HepG2 (cell line): ENCODE measurements at regions not wholly inside any gene's neighbourhood (a gene's known extent, or its start where the extent isn't known, plus 50 kb on each side); places are given as distances from the start of the nearest gene placed in this dataset.

Experiments used
- ATAC-seq: fragments of 200-7000 bp; cut with Tn5 transposase; 3 replicates; pipeline ENCODE4 v1.9.1; 2020; ENCODE audit warnings: mild to moderate bottlenecking, moderate library complexity
- BruUV-seq: library from RNA; stranded (reverse); fragments of 400-500 nt; replicated peaks from 2 replicates; lab custom pipeline; 2021; lab: Mats Ljungman, UMichigan
- CTCF ChIA-PET: fragments of 300-600 bp; formaldehyde crosslinking; extraction: SDS; loops from one replicate; lab custom pipeline; 2021; ENCODE audit warnings: low total read pairs, inconsistent platforms, low intra/inter-chr PET ratio; lab: Yijun Ruan, JAX
- POLR2A ChIA-PET: fragments of 350-600 bp; sonication (Branson Sonifier 250); formaldehyde crosslinking; loops from one replicate; lab custom pipeline; 2020; ENCODE audit warnings: antibody characterized with exemption, inconsistent platforms; lab: Yijun Ruan, JAX
- DNase-seq: peaks from one replicate; pipeline ENCODE4 v3.0.0-alpha.2; 2015; ENCODE audit warnings: low spot score
- FAIRE-seq: peaks from 3 replicates; lab custom pipeline; 2011; peaks lifted over from hg19 to GRCh38; lab: Jason Lieb, UNC
- H2AFZ ChIP-seq: one replicate; pipeline ENCODE4 v1.6.1; 2011; ENCODE audit warnings: low read length, inconsistent platforms
- H3K27ac ChIP-seq: fragments of 300-600 bp; 3 replicates; pipeline ENCODE4 v1.8.0; 2011; ENCODE audit warnings: mixed run types, mild to moderate bottlenecking, mixed read lengths, low read length, inconsistent platforms; ENCODE audit not compliant: insufficient read depth; ENCODE audit errors: extremely low read length
- H3K27me3 ChIP-seq, 2 experiments: fragments of 200-600 bp in 1 of 2; 2 replicates in 1 of 2; 3 replicates in 1 of 2; pipeline versions ENCODE4 v1.6.0 to v1.8.0; 2011; ENCODE audit warnings: low read length in 2 of 2, mild to moderate bottlenecking in 2 of 2, moderate library complexity in 2 of 2, inconsistent platforms in 1 of 2; ENCODE audit not compliant: insufficient read depth in 2 of 2, control insufficient read depth in 1 of 2
- H3K36me3 ChIP-seq, 2 experiments: fragments of 200-600 bp in 1 of 2; replicated peaks in 1 of 2; 2 replicates in 1 of 2; 3 replicates in 1 of 2; pipeline versions ENCODE4 v1.5.1 to v1.8.0; 2011; ENCODE audit warnings: low read length in 2 of 2, inconsistent platforms in 1 of 2; ENCODE audit not compliant: insufficient read depth in 2 of 2, control insufficient read depth in 1 of 2
- H3K4me1 ChIP-seq: 2 replicates; pipeline ENCODE4 v1.5.1; 2012; ENCODE audit warnings: low read length, inconsistent platforms; ENCODE audit not compliant: insufficient read depth
- H3K4me2 ChIP-seq: 2 replicates; pipeline ENCODE4 v1.6.0; 2011; ENCODE audit warnings: low read depth, low read length, inconsistent platforms
- H3K4me3 ChIP-seq, 3 experiments: fragments of 200-600 bp in 1 of 3; sonication (generic), shearing (Covaris generic) in 1 of 3; replicated peaks in 1 of 3; 2 replicates each; pipeline ENCODE4 v1.5.1; 2011 to 2016; ENCODE audit warnings: low read length in 3 of 3, inconsistent platforms in 2 of 3, low read depth in 2 of 3, mild to moderate bottlenecking in 2 of 3, control low read depth in 1 of 3, mixed read lengths in 1 of 3; ENCODE audit not compliant: insufficient read depth in 1 of 3
- H3K79me2 ChIP-seq: one replicate; pipeline ENCODE4 v1.6.1; 2011; ENCODE audit warnings: low read length, inconsistent platforms; ENCODE audit not compliant: insufficient read depth
- H3K9ac ChIP-seq: 2 replicates; pipeline ENCODE4 v1.6.0; 2011; ENCODE audit warnings: mild to moderate bottlenecking, low read depth, low read length, inconsistent platforms; ENCODE audit not compliant: insufficient read depth
- H3K9me3 ChIP-seq: 2 replicates; pipeline ENCODE4 v1.5.1; 2012; ENCODE audit warnings: mild to moderate bottlenecking, low read length
- H4K20me1 ChIP-seq: 2 replicates; pipeline ENCODE4 v1.6.0; 2011; ENCODE audit warnings: inconsistent platforms, mild to moderate bottlenecking, low read length, moderate library complexity; ENCODE audit not compliant: insufficient read depth
- HNRNPL ChIP-seq: fragments of 200-400 bp; formaldehyde crosslinking; IDR thresholded peaks from 2 replicates; pipeline ENCODE4 v1.6.1; 2017; ENCODE audit warnings: mild to moderate bottlenecking, low read depth, low read length
- SIN3A ChIP-seq: IDR thresholded peaks from 2 replicates; pipeline ENCODE4 v1.6.1; 2011; ENCODE audit warnings: low read depth, mild to moderate bottlenecking, control low read depth, low read length, borderline replicate concordance
- ZNF235 ChIP-seq: sonication (generic); formaldehyde crosslinking; IDR thresholded peaks from 2 replicates; pipeline ENCODE4 v1.8.1; 2023; ENCODE audit warnings: mild to moderate bottlenecking, missing genetic modification reagents, borderline replicate concordance
- ZNF253 ChIP-seq: sonication (generic); formaldehyde crosslinking; IDR thresholded peaks from 2 replicates; pipeline ENCODE4 v1.8.0; 2022; ENCODE audit warnings: mild to moderate bottlenecking, missing genetic modification reagents, borderline replicate concordance
- ZNF549 ChIP-seq: sonication (generic); formaldehyde crosslinking; IDR thresholded peaks from 2 replicates; pipeline ENCODE4 v1.5.0; 2020; ENCODE audit warnings: missing genetic modification reagents
- ZNF563 ChIP-seq: sonication (generic); formaldehyde crosslinking; IDR thresholded peaks from 2 replicates; pipeline ENCODE4 v1.8.0; 2022; ENCODE audit warnings: mild to moderate bottlenecking, moderate library complexity, missing genetic modification reagents
- ZNF773 ChIP-seq: sonication (generic); formaldehyde crosslinking; IDR thresholded peaks from 2 replicates; pipeline ENCODE4 v1.4.0; 2020; ENCODE audit warnings: missing genetic modification reagents, borderline replicate concordance
- ZSCAN30 ChIP-seq: sonication (generic); formaldehyde crosslinking; IDR thresholded peaks from 2 replicates; pipeline ENCODE4 v1.5.0; 2020; ENCODE audit warnings: mild to moderate bottlenecking, missing genetic modification reagents
- WGBS: methylation state at CpG from one replicate; pipeline ENCODE4 v1.1.6; 2017; ENCODE audit warnings: low lambda C conversion rate; 5-methylcytosine and 5-hydroxymethylcytosine counted together
- in situ Hi-C: cut with HindIII; loops from 2 replicates; pipeline ENCODE4 v1.10.0; 2017; ENCODE audit warnings: low pct_unique_long_range_greater_than_20kb; ENCODE audit not compliant: extremely low pct_ligation_motif_present
- intact Hi-C: fragments of 100-400 bp; cut with micrococcal nuclease; formaldehyde crosslinking; loops from one replicate; pipeline ENCODE4 v1.10.0; 2022; ENCODE audit not compliant: unreplicated experiment
- TF ChIP-seq, protein P1 (sequence below): IDR thresholded peaks from 2 replicates; pipeline ENCODE4 v1.6.1; 2016; ENCODE audit warnings: missing compliant biosample characterization, missing genetic modification reagents, borderline replicate concordance
- TF ChIP-seq, protein P2 (sequence below): IDR thresholded peaks from 2 replicates; pipeline ENCODE4 v1.6.1; 2016; ENCODE audit warnings: missing compliant biosample characterization, missing genetic modification reagents, borderline replicate concordance
- TF ChIP-seq, protein P3 (sequence below), 2 experiments: sonication (generic) in 1 of 2; formaldehyde crosslinking in 1 of 2; IDR thresholded peaks; 2 replicates each; pipeline versions ENCODE4 v1.4.0 to v1.6.1; 2016 to 2020; ENCODE audit warnings: borderline replicate concordance in 1 of 2, low read depth in 1 of 2, mild to moderate bottlenecking in 1 of 2, missing genetic modification reagents in 1 of 2
- TF ChIP-seq, protein P4 (sequence below): sonication (generic); formaldehyde crosslinking; conservative IDR thresholded peaks from 2 replicates; pipeline ENCODE4 v1.8.0; 2022; ENCODE audit warnings: mild to moderate bottlenecking, moderate library complexity, missing genetic modification reagents

DNA sequence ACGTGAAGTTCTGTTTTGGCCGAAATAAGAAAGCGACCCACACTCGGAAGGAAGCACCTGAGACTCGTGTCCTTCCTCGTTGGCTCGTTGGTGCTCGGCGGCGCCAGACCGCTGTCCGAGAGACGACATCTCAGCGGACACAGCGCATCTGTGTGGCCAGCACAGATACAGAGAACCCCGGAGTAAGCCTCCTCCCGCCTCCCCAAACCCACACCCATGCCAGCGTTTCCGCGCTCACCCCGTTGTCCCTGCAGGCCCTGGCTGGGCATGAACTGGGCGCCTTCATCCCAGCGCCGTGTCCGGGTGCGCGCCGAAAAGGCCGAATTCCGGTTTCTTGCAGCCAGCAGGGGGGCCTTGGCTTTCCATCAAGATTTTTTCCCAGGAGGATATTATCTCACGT, 127.6 kb downstream of the SOX1 start:
- ChIA-PET CTCF (no interaction called here), POLR2A (no interaction called here)
- FAIRE-seq (no peak), ATAC-seq (no peak), DNase-seq (no peak)
- TF ChIP-seq ZSCAN30 (CRISPR knock-in tag) = no peak
- no peak for TF ChIP-seq ZNF253 (CRISPR knock-in tag)
- TF ChIP-seq, protein P1, sequence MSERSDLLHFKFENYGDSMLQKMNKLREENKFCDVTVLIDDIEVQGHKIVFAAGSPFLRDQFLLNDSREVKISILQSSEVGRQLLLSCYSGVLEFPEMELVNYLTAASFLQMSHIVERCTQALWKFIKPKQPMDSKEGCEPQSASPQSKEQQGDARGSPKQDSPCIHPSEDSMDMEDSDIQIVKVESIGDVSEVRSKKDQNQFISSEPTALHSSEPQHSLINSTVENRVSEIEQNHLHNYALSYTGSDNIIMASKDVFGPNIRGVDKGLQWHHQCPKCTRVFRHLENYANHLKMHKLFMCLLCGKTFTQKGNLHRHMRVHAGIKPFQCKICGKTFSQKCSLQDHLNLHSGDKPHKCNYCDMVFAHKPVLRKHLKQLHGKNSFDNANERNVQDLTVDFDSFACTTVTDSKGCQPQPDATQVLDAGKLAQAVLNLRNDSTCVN = no peak
- TF ChIP-seq, protein P2, sequence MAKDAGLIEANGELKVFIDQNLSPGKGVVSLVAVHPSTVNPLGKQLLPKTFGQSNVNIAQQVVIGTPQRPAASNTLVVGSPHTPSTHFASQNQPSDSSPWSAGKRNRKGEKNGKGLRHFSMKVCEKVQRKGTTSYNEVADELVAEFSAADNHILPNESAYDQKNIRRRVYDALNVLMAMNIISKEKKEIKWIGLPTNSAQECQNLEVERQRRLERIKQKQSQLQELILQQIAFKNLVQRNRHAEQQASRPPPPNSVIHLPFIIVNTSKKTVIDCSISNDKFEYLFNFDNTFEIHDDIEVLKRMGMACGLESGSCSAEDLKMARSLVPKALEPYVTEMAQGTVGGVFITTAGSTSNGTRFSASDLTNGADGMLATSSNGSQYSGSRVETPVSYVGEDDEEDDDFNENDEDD (CRISPR knock-in tag) = no peak
- TF ChIP-seq, protein P3, sequence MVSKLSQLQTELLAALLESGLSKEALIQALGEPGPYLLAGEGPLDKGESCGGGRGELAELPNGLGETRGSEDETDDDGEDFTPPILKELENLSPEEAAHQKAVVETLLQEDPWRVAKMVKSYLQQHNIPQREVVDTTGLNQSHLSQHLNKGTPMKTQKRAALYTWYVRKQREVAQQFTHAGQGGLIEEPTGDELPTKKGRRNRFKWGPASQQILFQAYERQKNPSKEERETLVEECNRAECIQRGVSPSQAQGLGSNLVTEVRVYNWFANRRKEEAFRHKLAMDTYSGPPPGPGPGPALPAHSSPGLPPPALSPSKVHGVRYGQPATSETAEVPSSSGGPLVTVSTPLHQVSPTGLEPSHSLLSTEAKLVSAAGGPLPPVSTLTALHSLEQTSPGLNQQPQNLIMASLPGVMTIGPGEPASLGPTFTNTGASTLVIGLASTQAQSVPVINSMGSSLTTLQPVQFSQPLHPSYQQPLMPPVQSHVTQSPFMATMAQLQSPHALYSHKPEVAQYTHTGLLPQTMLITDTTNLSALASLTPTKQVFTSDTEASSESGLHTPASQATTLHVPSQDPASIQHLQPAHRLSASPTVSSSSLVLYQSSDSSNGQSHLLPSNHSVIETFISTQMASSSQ (IDR thresholded peaks at IDR 0.05; ENCODE audit: low read depth) = no peak
- TF ChIP-seq, protein P3 (CRISPR knock-in tag; IDR thresholded peaks at IDR 0.05; ENCODE audit: borderline replicate concordance) = no peak
- TF ChIP-seq ZNF773 (CRISPR knock-in tag) = no peak
- TF ChIP-seq ZNF563 (CRISPR knock-in tag) = no peak
- TF ChIP-seq SIN3A = no peak
- no peak for TF ChIP-seq HNRNPL
- TF ChIP-seq ZNF235 (CRISPR knock-in tag) = no peak
- no peak for TF ChIP-seq ZNF549 (CRISPR knock-in tag)
- TF ChIP-seq, protein P4, sequence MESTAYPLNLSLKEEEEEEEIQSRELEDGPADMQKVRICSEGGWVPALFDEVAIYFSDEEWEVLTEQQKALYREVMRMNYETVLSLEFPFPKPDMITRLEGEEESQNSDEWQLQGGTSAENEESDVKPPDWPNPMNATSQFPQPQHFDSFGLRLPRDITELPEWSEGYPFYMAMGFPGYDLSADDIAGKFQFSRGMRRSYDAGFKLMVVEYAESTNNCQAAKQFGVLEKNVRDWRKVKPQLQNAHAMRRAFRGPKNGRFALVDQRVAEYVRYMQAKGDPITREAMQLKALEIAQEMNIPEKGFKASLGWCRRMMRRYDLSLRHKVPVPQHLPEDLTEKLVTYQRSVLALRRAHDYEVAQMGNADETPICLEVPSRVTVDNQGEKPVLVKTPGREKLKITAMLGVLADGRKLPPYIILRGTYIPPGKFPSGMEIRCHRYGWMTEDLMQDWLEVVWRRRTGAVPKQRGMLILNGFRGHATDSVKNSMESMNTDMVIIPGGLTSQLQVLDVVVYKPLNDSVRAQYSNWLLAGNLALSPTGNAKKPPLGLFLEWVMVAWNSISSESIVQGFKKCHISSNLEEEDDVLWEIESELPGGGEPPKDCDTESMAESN (CRISPR knock-in tag) = no peak
- no TSS peak for BruUV-seq
- no peak overlapping the region for H3K4me3 ChIP-seq
- H3K27ac ChIP-seq = no peak overlapping the region
- H3K36me3 ChIP-seq = no peaks in the 10 kb centered on the region
- no peaks in the 10 kb centered on the region for H3K79me2 ChIP-seq
- 77% methylated on average over 14 of the region's 31 CpGs for WGBS
- intact Hi-C loops (no loop called here), in situ Hi-C loops (no loop called here)
- H3K4me2 ChIP-seq = no peak overlapping the region
- H3K9me3 ChIP-seq = no peaks in the 10 kb centered on the region
- peaks cover 0 to 2% of the 10 kb centered on the region in 2 experiments; a peak in 1 of 5 replicates for H3K27me3 ChIP-seq
- no peaks in the 10 kb centered on the region for H4K20me1 ChIP-seq
- no peak overlapping the region for H3K9ac ChIP-seq
- 0 out of 2 replicates have a peak, but pooled peaks cover 7% of the 10 kb centered on the region for H3K4me1 ChIP-seq
- no peak overlapping the region for H2AFZ ChIP-seq
